ENCODE measurements at regions not wholly inside any gene's neighbourhood (a gene's known extent, or its start where the extent isn't known, plus 50 kb on each side); places are given as distances from the start of the nearest gene placed in this dataset.
"Not testable (repeated sequence)": the region's sequence is repeated elsewhere in the genome, so short reads cannot be mapped to it uniquely, and the experiment has no call there.

DNA sequence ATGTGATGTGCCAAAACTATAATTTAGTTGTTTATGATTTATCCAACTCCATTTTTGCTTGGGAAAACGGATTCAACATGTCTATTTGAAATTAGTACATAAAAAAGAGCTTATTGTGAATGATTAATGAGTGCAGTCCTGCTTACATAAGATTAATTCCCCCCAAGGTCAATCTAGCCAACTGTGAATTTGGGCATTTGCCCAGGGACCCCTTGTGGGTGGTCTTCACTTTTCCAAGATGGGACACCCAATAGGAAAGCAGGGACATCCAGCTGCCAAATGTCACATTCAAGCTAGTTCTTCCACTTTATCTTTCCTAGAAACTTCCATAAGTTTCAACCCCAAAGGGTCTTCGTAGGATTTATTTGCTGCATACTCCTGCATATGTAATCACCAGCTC, 362.4 kb upstream of the PKN2 start:
- TF ChIP-seq, protein P1, sequence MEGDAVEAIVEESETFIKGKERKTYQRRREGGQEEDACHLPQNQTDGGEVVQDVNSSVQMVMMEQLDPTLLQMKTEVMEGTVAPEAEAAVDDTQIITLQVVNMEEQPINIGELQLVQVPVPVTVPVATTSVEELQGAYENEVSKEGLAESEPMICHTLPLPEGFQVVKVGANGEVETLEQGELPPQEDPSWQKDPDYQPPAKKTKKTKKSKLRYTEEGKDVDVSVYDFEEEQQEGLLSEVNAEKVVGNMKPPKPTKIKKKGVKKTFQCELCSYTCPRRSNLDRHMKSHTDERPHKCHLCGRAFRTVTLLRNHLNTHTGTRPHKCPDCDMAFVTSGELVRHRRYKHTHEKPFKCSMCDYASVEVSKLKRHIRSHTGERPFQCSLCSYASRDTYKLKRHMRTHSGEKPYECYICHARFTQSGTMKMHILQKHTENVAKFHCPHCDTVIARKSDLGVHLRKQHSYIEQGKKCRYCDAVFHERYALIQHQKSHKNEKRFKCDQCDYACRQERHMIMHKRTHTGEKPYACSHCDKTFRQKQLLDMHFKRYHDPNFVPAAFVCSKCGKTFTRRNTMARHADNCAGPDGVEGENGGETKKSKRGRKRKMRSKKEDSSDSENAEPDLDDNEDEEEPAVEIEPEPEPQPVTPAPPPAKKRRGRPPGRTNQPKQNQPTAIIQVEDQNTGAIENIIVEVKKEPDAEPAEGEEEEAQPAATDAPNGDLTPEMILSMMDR (IDR thresholded peaks at IDR 0.05; ENCODE audit: borderline replicate concordance, control extremely low read depth, extremely low read depth, insufficient read depth, missing control alignments), result no peak
- DNase-seq (ENCODE audit: low spot score), result no peak
- in situ Hi-C loops (cut with MboI; ENCODE audit: low sequenced_read_pairs, unreplicated experiment), result no loop called here

DNA sequence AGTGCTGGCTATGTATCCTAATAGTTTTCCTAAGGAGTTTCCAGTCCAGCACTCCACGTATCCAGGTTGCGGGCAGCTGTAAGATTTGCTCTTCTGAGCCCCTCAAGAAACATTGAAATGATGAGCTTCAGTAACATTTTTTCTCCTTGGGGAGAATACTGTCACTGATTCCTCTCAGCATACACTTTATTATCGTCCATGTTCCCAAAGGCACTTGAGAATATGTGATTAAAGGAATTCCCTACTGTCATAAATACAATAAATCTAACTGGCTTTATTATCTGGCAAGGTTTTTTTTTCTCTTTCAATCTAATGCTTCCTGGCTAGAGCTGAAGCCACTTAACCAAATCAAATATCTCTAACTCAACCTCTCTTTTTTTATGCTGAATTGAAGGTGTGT, 359.2 kb upstream of the PKN2 start:
- TF ChIP-seq, protein P1 (IDR thresholded peaks at IDR 0.05; ENCODE audit: borderline replicate concordance, control extremely low read depth, extremely low read depth, insufficient read depth, missing control alignments), result no peak
- in situ Hi-C loops (cut with MboI; ENCODE audit: low sequenced_read_pairs, unreplicated experiment), result no loop called here
- no peak for DNase-seq (ENCODE audit: low spot score)

DNA sequence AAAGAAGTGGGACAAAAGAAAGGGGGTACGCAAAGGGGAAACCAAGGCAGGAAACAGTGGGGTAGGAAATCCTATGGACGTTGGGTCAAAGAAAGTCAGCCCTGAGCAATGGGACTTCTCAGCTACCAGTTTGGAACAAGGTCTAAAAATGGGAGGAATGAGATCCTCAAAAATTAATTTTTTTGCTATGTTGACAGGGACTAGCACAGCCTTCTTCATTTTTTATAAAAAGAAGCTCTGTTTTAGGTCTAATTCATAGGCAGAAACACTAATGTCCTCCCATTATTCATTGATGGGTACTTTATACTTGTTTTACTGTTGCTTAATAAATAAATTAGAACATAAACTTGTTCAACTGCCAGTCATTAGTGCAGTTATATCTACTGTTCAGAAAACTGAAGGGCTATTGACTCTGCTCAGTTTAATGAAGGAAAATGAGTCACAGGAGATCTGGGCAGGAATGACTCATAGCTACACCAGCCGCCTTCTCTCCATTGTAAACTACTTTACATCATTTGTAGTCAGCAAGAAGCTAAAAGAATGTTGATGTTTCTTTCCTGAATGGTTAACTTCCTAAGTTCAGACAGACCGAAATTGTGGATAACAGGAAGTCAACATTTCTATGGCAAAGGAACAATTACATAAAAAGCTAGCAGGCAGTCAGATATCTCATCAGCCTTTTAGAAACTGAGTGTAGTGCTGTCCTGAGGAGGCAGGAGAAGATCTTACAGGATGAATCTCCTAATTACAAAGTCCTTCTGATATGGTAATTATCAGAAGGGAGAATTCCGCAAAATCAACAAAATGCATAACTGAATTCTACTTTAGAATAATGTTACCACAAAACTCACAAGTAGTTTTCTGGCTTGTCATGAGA, 356.4 kb upstream of the PKN2 start:
- in situ Hi-C loops (cut with MboI; ENCODE audit: low sequenced_read_pairs, unreplicated experiment), result no loop called here
- TF ChIP-seq, protein P1 (IDR thresholded peaks at IDR 0.05; ENCODE audit: borderline replicate concordance, control extremely low read depth, extremely low read depth, insufficient read depth, missing control alignments), result no peak
- DNase-seq (ENCODE audit: low spot score), result no peak

- in situ Hi-C loops (cut with MboI; ENCODE audit: low sequenced_read_pairs, unreplicated experiment), result no loop called here
- DNase-seq (ENCODE audit: low spot score), result no peak
- TF ChIP-seq, protein P1 (IDR thresholded peaks at IDR 0.05; ENCODE audit: borderline replicate concordance, control extremely low read depth, extremely low read depth, insufficient read depth, missing control alignments), result no peak
Measured at GRCh38 chr1:88330201-88330600, 353.9 kb upstream of the PKN2 start.

DNA sequence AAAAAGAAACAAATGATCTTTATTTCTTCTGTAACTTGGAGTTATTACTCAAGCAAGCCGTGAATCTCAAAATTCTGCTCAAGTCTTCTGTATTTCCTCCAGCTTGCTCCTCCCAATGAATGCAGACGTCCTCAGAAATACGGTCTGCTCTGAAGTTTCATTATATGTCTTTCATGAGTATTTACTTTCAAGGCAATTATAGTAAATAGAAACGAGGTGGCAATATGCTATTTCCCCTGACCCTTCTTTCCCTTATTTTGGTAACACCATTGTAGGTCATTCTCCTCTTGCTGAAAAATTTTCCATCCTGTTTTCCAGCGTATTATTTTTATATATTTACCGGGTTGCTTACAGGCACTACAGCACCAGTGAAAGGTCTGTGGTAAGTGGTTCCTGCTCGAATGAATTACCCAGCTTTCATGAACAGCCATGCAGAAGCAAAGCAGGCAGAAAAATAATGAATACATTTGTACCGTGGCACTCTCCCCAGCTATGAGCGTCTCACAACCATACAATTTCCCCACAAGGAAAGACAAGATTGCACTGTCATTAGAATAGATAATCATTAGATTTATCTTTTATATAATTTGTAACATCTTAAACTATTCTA, 350.9 kb upstream of the PKN2 start:
- in situ Hi-C loops (cut with MboI; ENCODE audit: low sequenced_read_pairs, unreplicated experiment), result no loop called here

GRCh38 chr1:88341447-88341846, 342.6 kb upstream of the PKN2 start:
- no peak for DNase-seq (ENCODE audit: low spot score)
- TF ChIP-seq, protein P1 (IDR thresholded peaks at IDR 0.05; ENCODE audit: borderline replicate concordance, control extremely low read depth, extremely low read depth, insufficient read depth, missing control alignments), result no peak
- in situ Hi-C loops (cut with MboI; ENCODE audit: low sequenced_read_pairs, unreplicated experiment), result no loop called here

More for the DNA sequence above, 350.9 kb upstream of the PKN2 start:
- DNase-seq (ENCODE audit: low spot score), result no peak
- TF ChIP-seq, protein P1 (IDR thresholded peaks at IDR 0.05; ENCODE audit: borderline replicate concordance, control extremely low read depth, extremely low read depth, insufficient read depth, missing control alignments), result no peak

- DNase-seq (ENCODE audit: low spot score); in situ Hi-C loops (cut with MboI; ENCODE audit: low sequenced_read_pairs, unreplicated experiment): not testable (repeated sequence)
Measured at GRCh38 chr1:88342081-88342480, 342.0 kb upstream of the PKN2 start.
